ENCODE measurements at regions not wholly inside any gene's neighbourhood (a gene's known extent, or its start where the extent isn't known, plus 50 kb on each side); places are given as distances from the start of the nearest gene placed in this dataset.
"Not testable (repeated sequence)": the region's sequence is repeated elsewhere in the genome, so short reads cannot be mapped to it uniquely, and the experiment has no call there.

DNA sequence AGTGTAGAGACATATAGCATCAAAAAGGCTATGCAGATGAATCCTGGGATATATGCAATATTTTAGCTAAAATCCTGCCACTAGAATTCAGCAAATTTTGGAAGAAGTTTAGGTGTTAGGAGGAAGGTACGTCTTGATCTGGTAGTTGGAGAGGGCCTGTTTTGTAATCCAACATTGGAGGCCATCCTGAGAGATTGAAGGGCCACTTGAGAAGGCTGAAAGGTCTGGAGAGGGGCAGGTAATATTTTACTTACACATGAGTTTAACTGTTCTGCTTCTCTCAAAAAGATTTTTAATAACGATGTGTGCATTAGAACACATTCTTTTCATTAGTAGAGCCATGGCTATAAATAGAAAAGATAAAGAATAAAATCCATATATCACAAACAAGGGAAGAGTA is 422.1 kb downstream of the RAB38 start:
- DNase-seq, result no peak

GRCh38 chr11:87743007-87743406 is 432.2 kb downstream of the RAB38 start:
- no peak for DNase-seq

DNA sequence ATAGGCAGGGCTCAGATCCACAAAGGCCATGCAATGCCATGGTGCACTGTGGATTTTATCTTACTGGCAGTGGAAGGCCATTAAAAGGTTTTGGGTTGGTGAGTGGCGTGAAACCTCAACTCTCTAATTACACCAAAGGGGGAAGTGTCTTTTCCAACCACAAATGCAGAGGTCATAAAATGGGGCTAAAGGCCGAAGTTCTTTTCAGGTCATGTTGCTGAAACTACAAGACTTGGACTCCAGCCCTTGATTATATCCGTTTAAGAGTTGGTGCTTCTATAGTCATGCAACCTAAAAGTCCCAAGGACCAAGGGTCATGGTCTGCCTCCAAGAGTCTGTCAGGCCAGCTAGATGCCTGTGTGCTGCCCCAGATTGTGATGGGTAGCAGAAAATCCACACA is 434.3 kb downstream of the RAB38 start:
- no peak for DNase-seq

GRCh38 chr11:87740451-87740850 is 434.8 kb downstream of the RAB38 start:
- no peak for DNase-seq

- no peak for DNase-seq
Measured at GRCh38 chr11:87739766-87740165, 435.5 kb downstream of the RAB38 start.

GRCh38 chr11:87739261-87739660 is 436.0 kb downstream of the RAB38 start:
- DNase-seq, result no peak

DNA sequence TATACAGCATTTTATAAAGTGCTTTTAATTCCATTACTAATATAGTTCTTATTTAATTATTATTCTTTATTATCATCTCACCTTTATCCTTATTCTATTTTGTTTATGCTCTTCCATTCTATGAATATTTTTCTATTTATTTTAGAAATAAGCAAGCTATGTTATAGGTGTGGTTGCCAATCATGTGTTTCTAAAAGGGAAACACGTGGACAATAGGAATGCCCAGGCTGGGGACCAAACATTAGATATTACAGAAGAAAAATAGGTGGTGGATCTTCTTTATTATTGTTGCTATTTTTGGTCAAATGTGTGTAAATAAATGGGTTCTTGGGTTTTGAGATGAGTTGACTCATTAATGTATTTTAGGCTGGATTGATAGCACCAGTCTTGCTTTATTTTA is 438.3 kb downstream of the RAB38 start:
- DNase-seq, result no peak

- no peak for DNase-seq
Measured at GRCh38 chr11:87726506-87726905, 448.7 kb downstream of the RAB38 start.

- no peak for DNase-seq
Measured at GRCh38 chr11:87724358-87724757, 450.9 kb downstream of the RAB38 start.

DNA sequence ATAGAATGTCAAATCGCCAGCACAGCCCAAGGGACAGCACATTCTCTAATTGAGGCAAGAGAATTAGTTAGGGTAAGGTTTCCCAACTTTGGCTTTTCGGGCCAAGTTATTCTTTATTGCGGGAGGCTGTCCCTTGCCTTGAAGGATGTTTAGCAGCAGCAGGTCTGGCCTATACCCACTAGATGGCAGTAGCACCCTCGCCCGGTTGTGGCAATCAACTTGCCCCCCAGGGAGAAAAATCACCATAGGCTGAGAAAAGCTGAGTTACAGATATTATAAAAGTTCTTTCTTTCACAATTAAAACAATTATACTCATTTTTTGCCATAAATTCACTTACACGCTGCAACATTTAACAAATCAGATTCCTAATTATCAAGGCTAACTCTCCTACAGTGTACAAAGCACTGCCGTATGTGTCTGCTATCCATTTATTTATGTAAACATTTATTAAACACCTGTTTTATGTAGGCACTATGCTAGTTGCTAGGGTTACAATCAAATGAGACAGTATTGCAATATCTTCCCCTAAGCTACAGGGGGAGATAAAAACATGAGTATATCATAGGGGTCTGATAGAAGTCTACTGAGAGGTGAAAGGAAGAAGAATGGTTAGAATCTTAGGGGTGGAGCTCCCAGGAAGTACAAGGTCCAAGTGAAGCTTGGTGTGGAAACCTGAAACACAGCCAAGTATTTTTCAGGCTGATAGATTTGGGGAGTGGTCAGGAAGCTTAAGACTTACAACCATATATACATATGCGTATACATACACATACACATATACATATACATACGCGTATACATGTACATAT is 452.3 kb downstream of the RAB38 start:
- DNase-seq, result no peak

DNA sequence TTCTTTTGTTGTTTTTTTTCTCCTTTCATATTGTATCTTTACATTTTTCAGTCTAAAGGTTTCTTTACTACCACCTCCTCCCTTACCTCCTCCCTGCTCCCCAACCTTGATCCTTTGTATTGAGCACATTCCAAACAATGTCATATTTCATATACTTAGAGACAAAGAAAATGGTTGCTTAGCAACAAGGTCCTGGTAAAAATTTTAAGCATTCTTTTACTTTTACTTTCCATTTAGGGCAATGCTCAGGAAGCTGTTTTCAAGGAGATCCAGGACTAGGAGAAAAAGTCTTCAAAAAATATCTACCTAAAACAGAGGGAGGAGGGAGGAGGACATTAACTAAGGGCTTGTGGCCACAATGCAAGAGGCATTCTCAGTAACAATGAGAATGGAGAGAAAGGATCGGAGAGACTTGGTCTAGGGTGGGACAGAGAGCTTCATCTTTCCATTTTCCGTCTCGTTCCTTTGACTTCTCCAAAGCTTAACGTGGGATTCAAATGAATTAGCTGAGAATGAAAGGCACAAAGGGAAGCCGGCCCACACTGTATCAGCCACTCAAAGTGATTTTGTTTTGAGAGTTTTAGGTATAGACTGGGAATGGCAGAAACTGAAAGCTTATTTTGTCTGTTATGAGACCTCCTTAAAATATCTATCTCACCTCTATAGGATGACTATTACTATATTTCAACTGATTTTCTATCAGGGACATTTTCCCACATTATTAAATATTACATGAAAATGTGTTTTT is 455.7 kb downstream of the RAB38 start:
- DNase-seq, result no peak

DNA sequence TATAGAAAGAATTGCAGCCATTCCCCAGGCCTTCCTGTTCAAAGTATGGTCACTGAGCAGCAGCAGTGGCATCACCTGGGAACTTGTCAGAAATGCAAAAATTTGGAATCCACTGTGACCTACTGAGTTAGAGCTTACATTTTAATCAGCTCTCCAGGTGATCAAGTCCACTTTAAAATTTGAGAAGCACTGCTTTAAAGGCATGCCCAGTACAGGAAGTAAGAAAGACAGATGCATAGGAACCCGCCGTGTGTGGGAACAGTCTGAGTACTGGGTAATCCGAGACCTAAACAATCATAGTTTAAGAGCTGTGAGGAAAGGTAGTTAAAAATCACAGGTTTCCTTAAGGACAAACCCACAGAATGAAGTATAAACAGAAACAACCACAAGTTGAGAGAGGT is 462.4 kb downstream of the RAB38 start:
- DNase-seq, result no peak

GRCh38 chr11:87712391-87712790 is 462.9 kb downstream of the RAB38 start:
- no peak for DNase-seq

DNA sequence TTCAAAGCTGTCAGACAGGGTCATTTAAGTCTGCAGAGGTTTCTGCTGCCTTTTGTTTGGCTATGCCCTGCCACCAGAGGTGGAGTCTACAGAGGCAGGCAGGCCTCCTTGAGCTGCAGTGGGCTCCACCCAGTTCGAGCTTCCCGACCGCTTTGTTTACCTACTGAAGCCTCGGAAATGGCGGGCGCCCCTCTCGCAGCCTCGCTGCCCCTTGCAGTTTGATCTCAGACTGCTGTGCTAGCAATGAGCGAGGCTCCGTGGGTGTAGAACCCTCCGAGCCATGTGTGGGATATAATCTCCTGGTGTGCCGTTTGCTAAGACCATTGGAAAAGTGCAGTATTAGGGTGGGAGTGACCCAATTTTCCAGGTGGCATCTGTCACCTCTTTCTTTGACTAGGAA is 471.7 kb downstream of the RAB38 start:
- not testable (repeated sequence) for DNase-seq

- no peak for DNase-seq
Measured at GRCh38 chr11:87675993-87676392, 499.2 kb downstream of the RAB38 start.

- DNase-seq, result no peak
Measured at GRCh38 chr11:87666730-87667129, 508.5 kb downstream of the RAB38 start.

- DNase-seq, result no peak
Measured at GRCh38 chr11:87662287-87662686, 513.0 kb downstream of the RAB38 start.

- no peak for DNase-seq
Measured at GRCh38 chr11:87660926-87661660, 514.1 kb downstream of the RAB38 start.

GRCh38 chr11:87659807-87660206 is 515.4 kb downstream of the RAB38 start:
- DNase-seq, result no peak

DNA sequence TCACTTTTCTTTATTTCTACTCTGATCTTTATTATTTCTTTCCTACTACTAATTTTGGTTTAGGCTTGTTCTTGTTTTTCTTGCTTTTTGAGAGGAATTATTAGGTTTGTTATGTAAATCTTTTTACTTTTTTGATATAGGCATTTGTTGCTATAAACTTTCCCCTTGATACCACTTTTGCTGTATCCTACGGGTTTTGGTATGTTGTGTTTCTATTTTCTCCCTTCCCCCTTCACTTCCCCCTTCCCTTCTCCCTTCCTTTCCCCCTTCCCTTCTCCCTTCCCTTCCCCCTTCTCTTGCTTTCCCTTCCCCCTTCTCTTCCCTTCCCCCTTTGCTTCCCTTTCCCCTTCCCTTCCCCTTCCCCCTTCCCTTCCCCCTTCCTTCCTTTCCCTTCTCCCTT is 529.6 kb downstream of the RAB38 start:
- no peak for DNase-seq

DNA sequence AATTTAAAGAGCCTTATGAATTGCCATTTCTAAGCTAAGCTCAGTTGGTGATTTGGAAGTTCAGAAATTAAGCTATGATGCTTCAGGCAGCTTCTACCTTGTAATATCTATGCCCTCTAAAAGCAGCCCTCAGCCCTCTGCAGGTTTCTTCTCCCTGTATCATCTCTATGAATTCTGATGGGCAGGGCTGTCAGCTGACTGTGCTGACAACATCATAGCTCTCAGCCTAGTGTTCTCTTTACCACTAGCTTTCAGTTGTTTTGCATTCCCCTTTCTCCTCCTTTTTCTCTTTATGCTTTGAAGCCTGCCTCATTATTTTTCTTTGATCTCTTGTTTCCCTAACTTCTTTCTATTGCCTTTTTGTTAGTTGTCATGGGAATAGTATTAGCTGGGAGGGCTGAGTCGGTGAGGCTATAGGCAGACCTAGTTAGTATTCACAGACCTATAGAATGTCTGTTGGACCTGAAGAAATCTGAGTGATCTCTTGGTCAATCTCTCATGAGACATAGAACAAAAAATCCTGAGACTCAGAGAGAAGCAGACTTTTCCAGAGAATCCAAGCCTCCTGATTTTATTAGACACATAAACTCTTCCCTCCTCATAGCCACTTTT is 535.4 kb downstream of the RAB38 start:
- no peak for DNase-seq

- DNase-seq, result no peak
Measured at GRCh38 chr11:87635001-87635400, 540.2 kb downstream of the RAB38 start.

GRCh38 chr11:87634331-87634730 is 540.9 kb downstream of the RAB38 start:
- DNase-seq, result no peak

All from CD4-positive, alpha-beta T cell treated with Interleukin-6 for 4 hours (primary cell).